ENCODE measurements at regions not wholly inside any gene's neighbourhood (a gene's known extent, or its start where the extent isn't known, plus 50 kb on each side); places are given as distances from the start of the nearest gene placed in this dataset.
A peak's percentile ranks its signal among the peaks of the same experiment; 100 is the strongest.
"Not testable (repeated sequence)": the region's sequence is repeated elsewhere in the genome, so short reads cannot be mapped to it uniquely, and the experiment has no call there.

- DNase-seq = not testable (repeated sequence)
Observed at GRCh38 chr17:21470422-21470821, 94.3 kb downstream of the KCNJ12 start.

GRCh38 chr17:21470861-21471260, 94.7 kb downstream of the KCNJ12 start:
- DNase-seq = no peak

- DNase-seq = no peak
Observed at GRCh38 chr17:21474815-21475214, 98.7 kb downstream of the KCNJ12 start.

- DNase-seq = no peak
Observed at GRCh38 chr17:21475571-21475970, 99.4 kb downstream of the KCNJ12 start.

- DNase-seq = no peak
Observed at GRCh38 chr17:21476867-21477266, 100.7 kb downstream of the KCNJ12 start.

- DNase-seq = no peak
Observed at GRCh38 chr17:21482189-21482865, 106.2 kb downstream of the KCNJ12 start.

GRCh38 chr17:21488043-21488442, 111.9 kb downstream of the KCNJ12 start:
- DNase-seq = not testable (repeated sequence)

GRCh38 chr17:21493993-21494392, 117.8 kb downstream of the KCNJ12 start:
- no peak for DNase-seq

GRCh38 chr17:21495281-21495680, 119.1 kb downstream of the KCNJ12 start:
- DNase-seq = no peak

- DNase-seq = no peak
Observed at GRCh38 chr17:21500064-21500463, 123.9 kb downstream of the KCNJ12 start.

GRCh38 chr17:21501927-21502700, 126.0 kb downstream of the KCNJ12 start:
- not testable (repeated sequence) for DNase-seq

- DNase-seq = no peak
Observed at GRCh38 chr17:21505819-21506815, 130.0 kb downstream of the KCNJ12 start.

GRCh38 chr17:21507806-21508205, 131.6 kb downstream of the KCNJ12 start:
- DNase-seq = not testable (repeated sequence)

- DNase-seq = no peak
Observed at GRCh38 chr17:21508211-21508610, 132.1 kb downstream of the KCNJ12 start.

GRCh38 chr17:21509356-21509755, 133.2 kb downstream of the KCNJ12 start:
- DNase-seq = not testable (repeated sequence)

GRCh38 chr17:21510686-21511362, 134.7 kb downstream of the KCNJ12 start:
- no peak for DNase-seq

GRCh38 chr17:21511363-21512195, 135.4 kb downstream of the KCNJ12 start:
- DNase-seq = peak; percentile 28

GRCh38 chr17:21512307-21513011, 136.3 kb downstream of the KCNJ12 start:
- no peak for DNase-seq

- no peak for DNase-seq
Observed at GRCh38 chr17:21513012-21513570, 136.9 kb downstream of the KCNJ12 start.

GRCh38 chr17:21514567-21514966, 138.4 kb downstream of the KCNJ12 start:
- DNase-seq = not testable (repeated sequence)
